GM23338 (cell line): ENCODE measurements at regions not wholly inside any gene's neighbourhood (a gene's known extent, or its start where the extent isn't known, plus 50 kb on each side); places are given as distances from the start of the nearest gene placed in this dataset.

ENCODE experiments used
- ATAC-seq: fragments of 200-7000 bp; cut with Tn5 transposase; 3 replicates; pipeline ENCODE4 v1.9.1; 2020
- DNase-seq: peaks from one replicate; pipeline ENCODE4 v3.0.0-alpha.2; 2015; ENCODE audit warnings: low spot score
- H2AFZ ChIP-seq: fragments of 200-600 bp; sonication (generic); 2 replicates; pipeline ENCODE4 v1.8.0; 2016; ENCODE audit warnings: antibody characterized with exemption, mild to moderate bottlenecking, moderate library complexity
- H3F3A ChIP-seq: fragments of 200-600 bp; sonication (generic); replicated peaks from 2 replicates; pipeline ENCODE4 v1.8.0; 2017; ENCODE audit warnings: antibody characterized with exemption, mixed run types, low read depth
- H3K27ac ChIP-seq: fragments of 200-600 bp; sonication (generic); 2 replicates; pipeline ENCODE4 v1.6.1; 2016; ENCODE audit warnings: low read depth
- H3K27me3 ChIP-seq: fragments of 200-600 bp; sonication (generic); 2 replicates; pipeline ENCODE4 v1.8.0; 2016; ENCODE audit warnings: mild to moderate bottlenecking, mixed run types, moderate library complexity; ENCODE audit not compliant: insufficient read depth
- H3K36me3 ChIP-seq: fragments of 200-600 bp; sonication (generic); 2 replicates; pipeline ENCODE4 v1.8.0; 2016; ENCODE audit warnings: mild to moderate bottlenecking; ENCODE audit not compliant: insufficient read depth
- H3K4me1 ChIP-seq: fragments of 200-600 bp; sonication (generic); 2 replicates; pipeline ENCODE4 v1.8.0; 2016; ENCODE audit warnings: mild to moderate bottlenecking, moderate library complexity; ENCODE audit not compliant: insufficient read depth
- H3K4me2 ChIP-seq: fragments of 200-600 bp; sonication (generic); 2 replicates; pipeline ENCODE4 v1.7.1; 2017; ENCODE audit warnings: mixed run types
- H3K4me3 ChIP-seq: fragments of 200-600 bp; sonication (generic); 2 replicates; pipeline ENCODE4 v1.6.1; 2016; ENCODE audit warnings: mixed run types
- H3K79me2 ChIP-seq: fragments of 200-600 bp; sonication (generic); replicated peaks from 2 replicates; pipeline ENCODE4 v1.8.0; 2017; ENCODE audit warnings: mild to moderate bottlenecking; ENCODE audit not compliant: insufficient read depth
- H3K9me2 ChIP-seq: fragments of 200-600 bp; sonication (generic); 2 replicates; pipeline ENCODE4 v1.8.0; 2017; ENCODE audit not compliant: insufficient read depth
- H4K20me1 ChIP-seq: fragments of 200-600 bp; sonication (generic); replicated peaks from 2 replicates; pipeline ENCODE4 v1.8.0; 2017; ENCODE audit warnings: mild to moderate bottlenecking; ENCODE audit not compliant: insufficient read depth
- H3K27ac Mint-ChIP-seq: 2 replicates; pipeline ENCODE4 v1.8.0; 2020; ENCODE audit warnings: inconsistent platforms, mild to moderate bottlenecking, moderate library complexity, mixed read lengths
- H3K27me3 Mint-ChIP-seq: 3 replicates; pipeline ENCODE4 v1.8.0; 2022; ENCODE audit warnings: low read depth, mild to moderate bottlenecking, moderate library complexity, mixed read lengths, inconsistent platforms; ENCODE audit not compliant: insufficient read depth, poor library complexity
- H3K36me3 Mint-ChIP-seq: 3 replicates; pipeline ENCODE4 v1.8.0; 2021; ENCODE audit warnings: low read depth, mild to moderate bottlenecking, inconsistent platforms, moderate library complexity, mixed read lengths
- H3K4me1 Mint-ChIP-seq: 3 replicates; pipeline ENCODE4 v1.8.0; 2020; ENCODE audit warnings: mild to moderate bottlenecking, inconsistent platforms, mixed read lengths
- H3K4me3 Mint-ChIP-seq: 3 replicates; pipeline ENCODE4 v1.8.0; 2021; ENCODE audit warnings: moderate library complexity, mild to moderate bottlenecking, inconsistent platforms, mixed read lengths
- H3K9me3 Mint-ChIP-seq: 3 replicates; pipeline ENCODE4 v1.8.0; 2020; ENCODE audit warnings: moderate library complexity, mild to moderate bottlenecking, inconsistent platforms, mixed read lengths
- EZH2phosphoT487 ChIP-seq: fragments of 200-600 bp; sonication (generic); IDR thresholded peaks from one replicate; pipeline ENCODE4 v1.8.1; 2018; ENCODE audit warnings: antibody characterized with exemption; ENCODE audit not compliant: unreplicated experiment
- TF ChIP-seq, protein P1 (sequence below), 2 experiments: fragments of 200-600 bp in 1 of 2; sonication (generic) in 1 of 2; conservative IDR thresholded peaks; 2 replicates each; pipeline versions ENCODE4 v1.5.1 to v1.6.1; 2016 to 2017; ENCODE audit warnings: antibody characterized with exemption in 2 of 2, low read depth in 2 of 2, mild to moderate bottlenecking in 2 of 2, moderate library complexity in 1 of 2
- TF ChIP-seq, protein P2 (sequence below): fragments of 250-450 bp; sonication (Bioruptor Pico); IDR thresholded peaks from 2 replicates; pipeline ENCODE4 v1.5.0; 2020; ENCODE audit warnings: mild to moderate bottlenecking, moderate library complexity

DNA sequence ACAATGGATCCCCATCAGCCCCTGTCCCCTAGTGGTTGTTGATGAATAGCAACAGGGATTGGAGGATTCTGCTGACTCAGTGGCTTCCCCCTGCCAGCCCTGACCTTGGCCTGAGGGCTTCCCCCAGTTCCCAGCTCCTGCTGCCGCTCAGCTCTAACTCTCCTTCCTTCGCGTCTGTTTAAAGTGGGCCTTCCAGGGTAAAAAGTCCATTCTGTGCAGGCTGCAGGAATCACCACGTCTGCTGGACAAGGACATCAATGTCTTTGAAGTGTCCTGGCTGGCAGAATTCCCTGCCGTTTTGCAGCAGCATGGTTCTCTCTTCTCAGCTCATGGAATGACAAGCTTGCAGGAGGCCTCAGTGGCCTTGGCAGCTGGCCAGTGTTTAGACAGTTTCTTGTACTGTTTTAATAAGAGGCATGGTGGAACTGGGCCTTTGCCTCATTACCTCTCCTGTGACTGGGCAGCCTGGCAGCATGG, 152.5 kb upstream of the STX18 start:
- Mint-ChIP-seq H3K4me3 (no peak overlapping the region), H3K36me3 (peaks cover 10% of the 10 kb centered on the region; the same call in 2 of the 3 replicates), H3K27me3 (peaks cover 13% of the 10 kb centered on the region), H3K4me1 (peaks cover 15% of the 10 kb centered on the region), H3K9me3 (no peaks in the 10 kb centered on the region), H3K27ac (peak overlapping the region; percentile 29; the same call in 1 of the 2 replicates)
- TF ChIP-seq EZH2phosphoT487 = no peak
- TF ChIP-seq, protein P1, sequence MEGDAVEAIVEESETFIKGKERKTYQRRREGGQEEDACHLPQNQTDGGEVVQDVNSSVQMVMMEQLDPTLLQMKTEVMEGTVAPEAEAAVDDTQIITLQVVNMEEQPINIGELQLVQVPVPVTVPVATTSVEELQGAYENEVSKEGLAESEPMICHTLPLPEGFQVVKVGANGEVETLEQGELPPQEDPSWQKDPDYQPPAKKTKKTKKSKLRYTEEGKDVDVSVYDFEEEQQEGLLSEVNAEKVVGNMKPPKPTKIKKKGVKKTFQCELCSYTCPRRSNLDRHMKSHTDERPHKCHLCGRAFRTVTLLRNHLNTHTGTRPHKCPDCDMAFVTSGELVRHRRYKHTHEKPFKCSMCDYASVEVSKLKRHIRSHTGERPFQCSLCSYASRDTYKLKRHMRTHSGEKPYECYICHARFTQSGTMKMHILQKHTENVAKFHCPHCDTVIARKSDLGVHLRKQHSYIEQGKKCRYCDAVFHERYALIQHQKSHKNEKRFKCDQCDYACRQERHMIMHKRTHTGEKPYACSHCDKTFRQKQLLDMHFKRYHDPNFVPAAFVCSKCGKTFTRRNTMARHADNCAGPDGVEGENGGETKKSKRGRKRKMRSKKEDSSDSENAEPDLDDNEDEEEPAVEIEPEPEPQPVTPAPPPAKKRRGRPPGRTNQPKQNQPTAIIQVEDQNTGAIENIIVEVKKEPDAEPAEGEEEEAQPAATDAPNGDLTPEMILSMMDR (conservative IDR thresholded peaks at IDR 0.05; ENCODE audit: low read depth in 2 of 2) = peak; percentile 42 to 51
- TF ChIP-seq, protein P2, sequence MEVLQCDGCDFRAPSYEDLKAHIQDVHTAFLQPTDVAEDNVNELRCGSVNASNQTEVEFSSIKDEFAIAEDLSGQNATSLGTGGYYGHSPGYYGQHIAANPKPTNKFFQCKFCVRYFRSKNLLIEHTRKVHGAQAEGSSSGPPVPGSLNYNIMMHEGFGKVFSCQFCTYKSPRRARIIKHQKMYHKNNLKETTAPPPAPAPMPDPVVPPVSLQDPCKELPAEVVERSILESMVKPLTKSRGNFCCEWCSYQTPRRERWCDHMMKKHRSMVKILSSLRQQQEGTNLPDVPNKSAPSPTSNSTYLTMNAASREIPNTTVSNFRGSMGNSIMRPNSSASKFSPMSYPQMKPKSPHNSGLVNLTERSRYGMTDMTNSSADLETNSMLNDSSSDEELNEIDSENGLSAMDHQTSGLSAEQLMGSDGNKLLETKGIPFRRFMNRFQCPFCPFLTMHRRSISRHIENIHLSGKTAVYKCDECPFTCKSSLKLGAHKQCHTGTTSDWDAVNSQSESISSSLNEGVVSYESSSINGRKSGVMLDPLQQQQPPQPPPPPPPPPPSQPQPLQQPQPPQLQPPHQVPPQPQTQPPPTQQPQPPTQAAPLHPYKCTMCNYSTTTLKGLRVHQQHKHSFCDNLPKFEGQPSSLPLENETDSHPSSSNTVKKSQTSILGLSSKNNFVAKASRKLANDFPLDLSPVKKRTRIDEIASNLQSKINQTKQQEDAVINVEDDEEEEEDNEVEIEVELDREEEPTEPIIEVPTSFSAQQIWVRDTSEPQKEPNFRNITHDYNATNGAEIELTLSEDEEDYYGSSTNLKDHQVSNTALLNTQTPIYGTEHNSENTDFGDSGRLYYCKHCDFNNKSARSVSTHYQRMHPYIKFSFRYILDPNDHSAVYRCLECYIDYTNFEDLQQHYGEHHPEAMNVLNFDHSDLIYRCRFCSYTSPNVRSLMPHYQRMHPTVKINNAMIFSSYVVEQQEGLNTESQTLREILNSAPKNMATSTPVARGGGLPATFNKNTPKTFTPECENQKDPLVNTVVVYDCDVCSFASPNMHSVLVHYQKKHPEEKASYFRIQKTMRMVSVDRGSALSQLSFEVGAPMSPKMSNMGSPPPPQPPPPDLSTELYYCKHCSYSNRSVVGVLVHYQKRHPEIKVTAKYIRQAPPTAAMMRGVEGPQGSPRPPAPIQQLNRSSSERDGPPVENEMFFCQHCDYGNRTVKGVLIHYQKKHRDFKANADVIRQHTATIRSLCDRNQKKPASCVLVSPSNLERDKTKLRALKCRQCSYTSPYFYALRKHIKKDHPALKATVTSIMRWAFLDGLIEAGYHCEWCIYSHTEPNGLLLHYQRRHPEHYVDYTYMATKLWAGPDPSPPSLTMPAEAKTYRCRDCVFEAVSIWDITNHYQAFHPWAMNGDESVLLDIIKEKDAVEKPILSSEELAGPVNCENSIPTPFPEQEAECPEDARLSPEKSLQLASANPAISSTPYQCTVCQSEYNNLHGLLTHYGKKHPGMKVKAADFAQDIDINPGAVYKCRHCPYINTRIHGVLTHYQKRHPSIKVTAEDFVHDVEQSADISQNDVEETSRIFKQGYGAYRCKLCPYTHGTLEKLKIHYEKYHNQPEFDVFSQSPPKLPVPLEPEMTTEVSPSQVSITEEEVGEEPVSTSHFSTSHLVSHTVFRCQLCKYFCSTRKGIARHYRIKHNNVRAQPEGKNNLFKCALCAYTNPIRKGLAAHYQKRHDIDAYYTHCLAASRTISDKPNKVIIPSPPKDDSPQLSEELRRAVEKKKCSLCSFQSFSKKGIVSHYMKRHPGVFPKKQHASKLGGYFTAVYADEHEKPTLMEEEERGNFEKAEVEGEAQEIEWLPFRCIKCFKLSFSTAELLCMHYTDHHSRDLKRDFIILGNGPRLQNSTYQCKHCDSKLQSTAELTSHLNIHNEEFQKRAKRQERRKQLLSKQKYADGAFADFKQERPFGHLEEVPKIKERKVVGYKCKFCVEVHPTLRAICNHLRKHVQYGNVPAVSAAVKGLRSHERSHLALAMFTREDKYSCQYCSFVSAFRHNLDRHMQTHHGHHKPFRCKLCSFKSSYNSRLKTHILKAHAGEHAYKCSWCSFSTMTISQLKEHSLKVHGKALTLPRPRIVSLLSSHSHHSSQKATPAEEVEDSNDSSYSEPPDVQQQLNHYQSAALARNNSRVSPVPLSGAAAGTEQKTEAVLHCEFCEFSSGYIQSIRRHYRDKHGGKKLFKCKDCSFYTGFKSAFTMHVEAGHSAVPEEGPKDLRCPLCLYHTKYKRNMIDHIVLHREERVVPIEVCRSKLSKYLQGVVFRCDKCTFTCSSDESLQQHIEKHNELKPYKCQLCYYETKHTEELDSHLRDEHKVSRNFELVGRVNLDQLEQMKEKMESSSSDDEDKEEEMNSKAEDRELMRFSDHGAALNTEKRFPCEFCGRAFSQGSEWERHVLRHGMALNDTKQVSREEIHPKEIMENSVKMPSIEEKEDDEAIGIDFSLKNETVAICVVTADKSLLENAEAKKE (CRISPR knock-in tag) = peak; percentile 54; the same call in 1 of the 2 replicates
- no peak overlapping the region for H3K4me2 ChIP-seq
- H3K9me2 ChIP-seq = peaks cover 11% of the 10 kb centered on the region
- peak; percentile 69 for DNase-seq
- H2AFZ ChIP-seq = no peak overlapping the region
- no peaks in the 10 kb centered on the region for H3K36me3 ChIP-seq
- ATAC-seq = peak; percentile 98
- no peaks in the 10 kb centered on the region for H3K27me3 ChIP-seq
- no peaks in the 10 kb centered on the region; the same call in 1 of the 2 replicates for H4K20me1 ChIP-seq
- H3K79me2 ChIP-seq = no peaks in the 10 kb centered on the region
- H3K4me1 ChIP-seq = peaks cover 9% of the 10 kb centered on the region; the same call in 1 of the 2 replicates
- H3K27ac ChIP-seq = no peak overlapping the region
- no peaks in the 10 kb centered on the region for H3F3A ChIP-seq
- no peak overlapping the region for H3K4me3 ChIP-seq
